Stimulated activated CD8-positive, alpha-beta memory T cell treated with anti-CD3 and anti-CD28 coated beads, Interleukin-7, amount 100 ng/mL, for 48 hours (primary cell): ENCODE measurements at regions not wholly inside any gene's neighbourhood (a gene's known extent, or its start where the extent isn't known, plus 50 kb on each side); places are given as distances from the start of the nearest gene placed in this dataset.

Experiments used
- DNase-seq, 2 donors: peaks; one replicate each; pipeline ENCODE4 v3.0.0-alpha.2; 2020; ENCODE audit warnings: low read depth in 1 of 2; ENCODE audit errors: extremely low read depth in 1 of 2

- DNase-seq: no peak
Measured at GRCh38 chrX:1946974-1947373, 332.1 kb downstream of the ASMT start.
